Caco-2 (cell line): ENCODE measurements at regions not wholly inside any gene's neighbourhood (a gene's known extent, or its start where the extent isn't known, plus 50 kb on each side); places are given as distances from the start of the nearest gene placed in this dataset.

Experiments used
- BruUV-seq: library from RNA; stranded (reverse); fragments of 400-500 nt; replicated peaks from 2 replicates; lab custom pipeline; 2021; lab: Mats Ljungman, UMichigan
- CTCF ChIA-PET: fragments of 300-600 bp; sonication (Branson Sonifier 250); formaldehyde crosslinking; loops from one replicate; lab custom pipeline; 2022; ENCODE audit warnings: antibody characterized with exemption; lab: Charles Lee
- POLR2A ChIA-PET: fragments of 300-600 bp; sonication (Branson Sonifier 250); formaldehyde crosslinking; loops from one replicate; lab custom pipeline; 2022; ENCODE audit warnings: antibody characterized with exemption; lab: Charles Lee
- DNase-seq, 2 experiments: peaks; one replicate each; pipeline versions ENCODE4 v3.0.0 to v3.0.0-alpha.2; 2020 to 2022
- H3K27me3 ChIP-seq: replicated peaks from 2 replicates; pipeline ENCODE4 v1.6.0; 2011; ENCODE audit warnings: low read length; ENCODE audit not compliant: control insufficient read depth, insufficient read depth
- H3K36me3 ChIP-seq: 2 replicates; pipeline ENCODE4 v1.5.1; 2011; ENCODE audit warnings: low read length; ENCODE audit not compliant: control insufficient read depth, insufficient read depth
- H3K4me1 ChIP-seq: fragments of 250-450 bp; sonication (Bioruptor Pico); 2 replicates; pipeline ENCODE4 v1.5.1; 2020; ENCODE audit warnings: mild to moderate bottlenecking
- H3K4me3 ChIP-seq: 2 replicates; pipeline ENCODE4 v1.5.1; 2011; ENCODE audit warnings: low read depth, mild to moderate bottlenecking, control low read depth, low read length
- H3K9me3 ChIP-seq: fragments of 250-450 bp; sonication (Bioruptor Pico); 2 replicates; pipeline ENCODE4 v1.5.1; 2020; ENCODE audit warnings: mild to moderate bottlenecking, moderate library complexity
- H3K27ac Mint-ChIP-seq: one replicate; pipeline ENCODE4 v1.8.0; 2022; ENCODE audit warnings: mixed read lengths; ENCODE audit not compliant: unreplicated experiment
- H3K27me3 Mint-ChIP-seq: one replicate; pipeline ENCODE4 v1.8.0; 2022; ENCODE audit warnings: mixed read lengths; ENCODE audit not compliant: insufficient read depth, unreplicated experiment
- H3K36me3 Mint-ChIP-seq: one replicate; pipeline ENCODE4 v1.8.0; 2022; ENCODE audit warnings: mild to moderate bottlenecking, mixed read lengths; ENCODE audit not compliant: insufficient read depth, unreplicated experiment
- H3K4me1 Mint-ChIP-seq: one replicate; pipeline ENCODE4 v1.8.0; 2022; ENCODE audit warnings: low read depth, mixed read lengths; ENCODE audit not compliant: unreplicated experiment
- H3K4me3 Mint-ChIP-seq: one replicate; pipeline ENCODE4 v1.8.0; 2022; ENCODE audit warnings: mild to moderate bottlenecking, moderate library complexity, mixed read lengths; ENCODE audit not compliant: unreplicated experiment
- H3K9me3 Mint-ChIP-seq: one replicate; pipeline ENCODE4 v1.8.0; 2022; ENCODE audit warnings: mixed read lengths; ENCODE audit not compliant: unreplicated experiment
- CTCF ChIP-seq, 2 experiments: fragments of 200-600 bp in 1 of 2; IDR thresholded peaks; 1 replicate in 1 of 2; 2 replicates in 1 of 2; pipeline versions ENCODE4 v1.5.1 to v1.8.0; 2011 to 2022; ENCODE audit warnings: antibody characterized with exemption in 1 of 2, control low read depth in 1 of 2, inconsistent platforms in 1 of 2, low read depth in 1 of 2, low read length in 1 of 2, mild to moderate bottlenecking in 1 of 2, moderate library complexity in 1 of 2; ENCODE audit not compliant: insufficient read depth in 1 of 2, severe bottlenecking in 1 of 2, unreplicated experiment in 1 of 2
- intact Hi-C: fragments of 100-400 bp; cut with micrococcal nuclease; formaldehyde crosslinking; loops from one replicate; pipeline ENCODE4 v1.10.0; 2022; ENCODE audit not compliant: unreplicated experiment

DNA sequence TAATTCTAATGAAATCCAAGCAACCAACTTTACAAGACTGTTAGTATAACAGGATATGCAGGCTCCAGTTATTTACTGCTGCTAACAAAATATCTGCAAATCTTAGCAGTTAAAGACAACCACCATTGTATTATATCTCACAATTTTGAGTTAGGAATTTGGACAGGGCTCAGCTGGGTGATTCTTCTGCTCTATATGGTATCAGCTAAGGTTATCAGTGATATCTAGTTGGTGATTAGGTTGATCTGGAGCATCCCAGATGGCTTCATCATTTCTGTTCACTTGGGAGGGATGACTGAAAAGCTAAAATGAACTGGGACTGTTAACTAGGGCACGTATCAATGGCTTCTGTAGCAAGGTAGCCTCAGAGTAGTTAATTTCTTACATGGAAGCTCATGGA lies 105.7 kb downstream of the MBL2 start:
- ChIA-PET CTCF (no interaction called here), POLR2A (interaction anchor here (0.6 kb wide), 1 partner anchor 16 kb away, joined by 3 read pairs; no protein-coding TSS in a partner anchor)
- no peak for DNase-seq
- BruUV-seq: no TSS peak
- peaks cover 21% of the 10 kb centered on the region for H3K9me3 ChIP-seq
- no peaks in the 10 kb centered on the region for H3K27me3 ChIP-seq
- H3K4me3 Mint-ChIP-seq: no peak overlapping the region
- intact Hi-C loops: no loop called here
- no peaks in the 10 kb centered on the region for H3K36me3 Mint-ChIP-seq
- H3K36me3 ChIP-seq: no peaks in the 10 kb centered on the region
- H3K27me3 Mint-ChIP-seq: no peaks in the 10 kb centered on the region
- H3K9me3 Mint-ChIP-seq: peaks cover 40% of the 10 kb centered on the region
- no peaks in the 10 kb centered on the region for H3K4me1 ChIP-seq
- H3K27ac Mint-ChIP-seq: no peak overlapping the region
- no peaks in the 10 kb centered on the region for H3K4me1 Mint-ChIP-seq
- no peak overlapping the region for H3K4me3 ChIP-seq
- TF ChIP-seq CTCF (IDR thresholded peaks at IDR 0.05; ENCODE audit: insufficient read depth in 1 of 2, low read depth in 1 of 2, low read length in 1 of 2, severe bottlenecking in 1 of 2, unreplicated experiment in 1 of 2): no peak

GRCh38 chr10:52668024-52668423 lies 104.6 kb downstream of the MBL2 start:
- Histone ChIP-seq H3K9me3 (peaks cover 21% of the 10 kb centered on the region), H3K4me1 (no peaks in the 10 kb centered on the region), H3K4me3 (no peak overlapping the region), H3K27me3 (no peaks in the 10 kb centered on the region), H3K36me3 (no peaks in the 10 kb centered on the region)
- peaks cover 40% of the 10 kb centered on the region for H3K9me3 Mint-ChIP-seq
- CTCF ChIA-PET: interaction anchor here (0.6 to 0.7 kb wide), 2 partner anchors 135 to 362 kb away, joined by 3 read pairs; no protein-coding TSS in a partner anchor
- POLR2A ChIA-PET: no interaction called here
- H3K27ac Mint-ChIP-seq: no peak overlapping the region
- H3K36me3 Mint-ChIP-seq: no peaks in the 10 kb centered on the region
- no peak for DNase-seq
- no TSS peak for BruUV-seq
- H3K4me3 Mint-ChIP-seq: no peak overlapping the region
- no peaks in the 10 kb centered on the region for H3K4me1 Mint-ChIP-seq
- TF ChIP-seq CTCF (IDR thresholded peaks at IDR 0.05; ENCODE audit: insufficient read depth in 1 of 2, low read depth in 1 of 2, low read length in 1 of 2, severe bottlenecking in 1 of 2, unreplicated experiment in 1 of 2): no peak
- no peaks in the 10 kb centered on the region for H3K27me3 Mint-ChIP-seq
- intact Hi-C loops: no loop called here

GRCh38 chr10:52672880-52673279 lies 99.7 kb downstream of the MBL2 start:
- H3K36me3 ChIP-seq: no peaks in the 10 kb centered on the region
- TF ChIP-seq CTCF (IDR thresholded peaks at IDR 0.05; ENCODE audit: insufficient read depth in 1 of 2, low read depth in 1 of 2, low read length in 1 of 2, severe bottlenecking in 1 of 2, unreplicated experiment in 1 of 2): no peak
- ChIA-PET CTCF (no interaction called here), POLR2A (no interaction called here)
- no peak overlapping the region for H3K4me3 ChIP-seq
- no peaks in the 10 kb centered on the region for H3K36me3 Mint-ChIP-seq
- H3K27me3 ChIP-seq: no peaks in the 10 kb centered on the region
- no peak for DNase-seq
- H3K4me1 Mint-ChIP-seq: no peaks in the 10 kb centered on the region
- H3K9me3 ChIP-seq: peaks cover under 1% of the 10 kb centered on the region; the same call in 1 of the 2 replicates
- intact Hi-C loops: no loop called here
- peaks cover 28% of the 10 kb centered on the region for H3K9me3 Mint-ChIP-seq
- H3K27me3 Mint-ChIP-seq: no peaks in the 10 kb centered on the region
- H3K4me3 Mint-ChIP-seq: no peak overlapping the region
- H3K4me1 ChIP-seq: no peaks in the 10 kb centered on the region
- BruUV-seq: no TSS peak
- no peak overlapping the region for H3K27ac Mint-ChIP-seq
